22Rv1 (cell line): ENCODE measurements at regions not wholly inside any gene's neighbourhood (a gene's known extent, or its start where the extent isn't known, plus 50 kb on each side); places are given as distances from the start of the nearest gene placed in this dataset.
"Not testable (repeated sequence)": the region's sequence is repeated elsewhere in the genome, so short reads cannot be mapped to it uniquely, and the experiment has no call there.

Experiments
- H3K27ac ChIP-seq: fragments of 450-650 bp; 2 replicates; pipeline ENCODE4 v1.5.1; 2017
- CTCF ChIP-seq: fragments of 450-650 bp; IDR thresholded peaks from 2 replicates; pipeline ENCODE4 v1.5.1; 2017; ENCODE audit warnings: mild to moderate bottlenecking
- ZFX ChIP-seq: fragments of 450-650 bp; IDR thresholded peaks from 2 replicates; pipeline ENCODE4 v1.6.1; 2017; ENCODE audit warnings: antibody characterized with exemption, borderline replicate concordance

GRCh38 chr17:31629696-31630470, 229.2 kb downstream of the COPRS start:
- no peak overlapping the region for H3K27ac ChIP-seq
- TF ChIP-seq CTCF (no peak), ZFX (no peak)

- no peak overlapping the region for H3K27ac ChIP-seq
- TF ChIP-seq ZFX (no peak), CTCF (no peak)
Observed at GRCh38 chr17:31627960-31628359, 231.1 kb downstream of the COPRS start.

- no peak overlapping the region for H3K27ac ChIP-seq
- no peak for TF ChIP-seq ZFX
Observed at GRCh38 chr17:31623990-31624389, 232.5 kb downstream of the RAB11FIP4 start.

- no peak overlapping the region for H3K27ac ChIP-seq
- TF ChIP-seq CTCF (no peak), ZFX (no peak)
Observed at GRCh38 chr17:31622500-31622899, 231.0 kb downstream of the RAB11FIP4 start.

GRCh38 chr17:31621566-31621965, 230.1 kb downstream of the RAB11FIP4 start:
- TF ChIP-seq CTCF (no peak), ZFX (no peak)
- no peak overlapping the region for H3K27ac ChIP-seq

- not testable (repeated sequence) for H3K27ac ChIP-seq
Observed at GRCh38 chr17:31611053-31611452, 219.6 kb downstream of the RAB11FIP4 start.

- TF ChIP-seq CTCF: no peak
- no peak for TF ChIP-seq ZFX
- no peak overlapping the region for H3K27ac ChIP-seq
Observed at GRCh38 chr17:31609996-31610910, 218.8 kb downstream of the RAB11FIP4 start.

- TF ChIP-seq ZFX: no peak
- no peak for TF ChIP-seq CTCF
- no peak overlapping the region for H3K27ac ChIP-seq
Observed at GRCh38 chr17:31609331-31609730, 217.9 kb downstream of the RAB11FIP4 start.
